CD4-positive, alpha-beta T cell treated with Interleukin-10 for 1 hour (primary cell): ENCODE measurements at regions not wholly inside any gene's neighbourhood (a gene's known extent, or its start where the extent isn't known, plus 50 kb on each side); places are given as distances from the start of the nearest gene placed in this dataset.

Experiments used
- DNase-seq: peaks from one replicate; pipeline ENCODE4 v3.0.0-alpha.2; 2020

GRCh38 chr20:58087562-58087858, 140.9 kb downstream of the ANKRD60 start:
- DNase-seq: no peak

GRCh38 chr20:58086763-58087561, 141.5 kb downstream of the ANKRD60 start:
- DNase-seq: peak; percentile 11

- DNase-seq: no peak
Measured at GRCh38 chr20:58084966-58085365, 143.5 kb downstream of the ANKRD60 start.

GRCh38 chr20:58084566-58084965, 143.9 kb downstream of the ANKRD60 start:
- no peak for DNase-seq

GRCh38 chr20:58081846-58082245, 146.6 kb downstream of the ANKRD60 start:
- no peak for DNase-seq

- DNase-seq: no peak
Measured at GRCh38 chr20:58078741-58079522, 149.5 kb downstream of the ANKRD60 start.

GRCh38 chr20:58077282-58077681, 151.2 kb downstream of the ANKRD60 start:
- no peak for DNase-seq

GRCh38 chr20:58076405-58076804, 152.0 kb downstream of the ANKRD60 start:
- no peak for DNase-seq

- DNase-seq: no peak
Measured at GRCh38 chr20:58075586-58076345, 152.7 kb downstream of the ANKRD60 start.

- DNase-seq: no peak
Measured at GRCh38 chr20:58073945-58074856, 154.3 kb downstream of the ANKRD60 start.

GRCh38 chr20:58072695-58073671, 155.5 kb downstream of the ANKRD60 start:
- no peak for DNase-seq

- no peak for DNase-seq
Measured at GRCh38 chr20:58071991-58072390, 156.5 kb downstream of the ANKRD60 start.

GRCh38 chr20:58071298-58071697, 157.2 kb downstream of the ANKRD60 start:
- no peak for DNase-seq

- DNase-seq: no peak
Measured at GRCh38 chr20:58070664-58071196, 157.7 kb downstream of the ANKRD60 start.

GRCh38 chr20:58069796-58070663, 158.4 kb downstream of the ANKRD60 start:
- DNase-seq: no peak

GRCh38 chr20:58069207-58069606, 159.2 kb downstream of the ANKRD60 start:
- DNase-seq: no peak

GRCh38 chr20:58065508-58066361, 162.7 kb downstream of the ANKRD60 start:
- no peak for DNase-seq

GRCh38 chr20:58064411-58065010, 163.9 kb downstream of the ANKRD60 start:
- DNase-seq: no peak

GRCh38 chr20:58059260-58059544, 169.3 kb downstream of the ANKRD60 start:
- no peak for DNase-seq
